Breast epithelium (tissue), 3 donors: ENCODE measurements at regions not wholly inside any gene's neighbourhood (a gene's known extent, or its start where the extent isn't known, plus 50 kb on each side); places are given as distances from the start of the nearest gene placed in this dataset.

Source experiments
- POLR2A ChIP-seq: fragments of 450-650 bp; IDR thresholded peaks from one replicate; pipeline ENCODE4 v1.6.1; 2016; ENCODE audit warnings: antibody characterized with exemption, mild to moderate bottlenecking, moderate library complexity
- TF ChIP-seq, protein P1 (sequence below), 3 donors: fragments of 450-650 bp; IDR thresholded peaks; one replicate each; pipeline ENCODE4 v1.5.1; 2016 to 2017; ENCODE audit warnings: antibody characterized with exemption in 3 of 3, mild to moderate bottlenecking in 3 of 3, moderate library complexity in 3 of 3

DNA sequence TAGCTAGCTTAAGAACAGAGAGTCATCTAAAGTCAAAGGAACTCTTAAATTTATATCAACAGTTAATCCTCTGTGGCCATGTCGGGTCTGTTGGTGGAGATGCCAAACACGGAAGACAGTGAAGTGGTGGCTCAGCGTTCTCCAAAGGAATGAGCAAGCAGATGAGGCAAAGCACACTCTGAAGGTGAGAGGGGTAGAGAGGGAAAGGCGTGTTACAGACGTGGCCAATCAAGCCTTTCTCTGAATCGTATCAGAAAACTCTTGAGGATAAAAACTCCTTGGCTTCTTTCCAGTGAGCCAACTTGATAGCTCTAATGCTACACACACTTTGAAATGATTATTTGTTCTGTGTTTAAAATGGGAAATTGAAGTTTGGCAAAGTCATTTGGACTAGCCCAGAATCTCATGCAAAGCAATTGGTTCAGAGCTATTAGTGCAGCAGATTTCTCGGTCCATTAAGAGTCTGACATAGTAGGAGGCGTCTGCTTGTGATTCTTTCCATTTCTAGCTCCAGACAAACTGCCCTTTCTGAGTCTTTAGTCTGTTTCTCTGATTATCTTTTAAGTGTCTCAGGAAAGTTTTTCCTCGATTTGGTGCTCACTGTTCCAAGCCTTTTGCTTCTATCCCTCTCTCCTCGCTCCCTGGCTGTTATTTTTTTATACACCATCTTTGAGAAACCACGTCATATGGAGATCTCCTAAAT is 57.5 kb upstream of the CPO start:
- no peak for TF ChIP-seq POLR2A
- TF ChIP-seq, protein P1, sequence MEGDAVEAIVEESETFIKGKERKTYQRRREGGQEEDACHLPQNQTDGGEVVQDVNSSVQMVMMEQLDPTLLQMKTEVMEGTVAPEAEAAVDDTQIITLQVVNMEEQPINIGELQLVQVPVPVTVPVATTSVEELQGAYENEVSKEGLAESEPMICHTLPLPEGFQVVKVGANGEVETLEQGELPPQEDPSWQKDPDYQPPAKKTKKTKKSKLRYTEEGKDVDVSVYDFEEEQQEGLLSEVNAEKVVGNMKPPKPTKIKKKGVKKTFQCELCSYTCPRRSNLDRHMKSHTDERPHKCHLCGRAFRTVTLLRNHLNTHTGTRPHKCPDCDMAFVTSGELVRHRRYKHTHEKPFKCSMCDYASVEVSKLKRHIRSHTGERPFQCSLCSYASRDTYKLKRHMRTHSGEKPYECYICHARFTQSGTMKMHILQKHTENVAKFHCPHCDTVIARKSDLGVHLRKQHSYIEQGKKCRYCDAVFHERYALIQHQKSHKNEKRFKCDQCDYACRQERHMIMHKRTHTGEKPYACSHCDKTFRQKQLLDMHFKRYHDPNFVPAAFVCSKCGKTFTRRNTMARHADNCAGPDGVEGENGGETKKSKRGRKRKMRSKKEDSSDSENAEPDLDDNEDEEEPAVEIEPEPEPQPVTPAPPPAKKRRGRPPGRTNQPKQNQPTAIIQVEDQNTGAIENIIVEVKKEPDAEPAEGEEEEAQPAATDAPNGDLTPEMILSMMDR (IDR thresholded peaks at IDR 0.05), result no peak
